ENCODE measurements at regions not wholly inside any gene's neighbourhood (a gene's known extent, or its start where the extent isn't known, plus 50 kb on each side); places are given as distances from the start of the nearest gene placed in this dataset.
"Not testable (repeated sequence)": the region's sequence is repeated elsewhere in the genome, so short reads cannot be mapped to it uniquely, and the experiment has no call there.

GRCh38 chr18:41899535-41899934 lies 55.5 kb upstream of the PIK3C3 start:
- DNase-seq: peak; percentile 52

GRCh38 chr18:41893432-41893831 lies 61.6 kb upstream of the PIK3C3 start:
- DNase-seq: no peak

GRCh38 chr18:41887100-41887499 lies 67.9 kb upstream of the PIK3C3 start:
- DNase-seq: no peak

- no peak for DNase-seq
Measured at GRCh38 chr18:41886126-41886807, 68.8 kb upstream of the PIK3C3 start.

GRCh38 chr18:41881285-41881684 lies 73.7 kb upstream of the PIK3C3 start:
- DNase-seq: no peak

GRCh38 chr18:41879256-41879655 lies 75.8 kb upstream of the PIK3C3 start:
- DNase-seq: no peak

GRCh38 chr18:41875094-41875780 lies 79.8 kb upstream of the PIK3C3 start:
- no peak for DNase-seq

GRCh38 chr18:41873730-41874129 lies 81.3 kb upstream of the PIK3C3 start:
- DNase-seq: no peak

- no peak for DNase-seq
Measured at GRCh38 chr18:41872206-41872605, 82.8 kb upstream of the PIK3C3 start.

- DNase-seq: no peak
Measured at GRCh38 chr18:41871229-41872000, 83.6 kb upstream of the PIK3C3 start.

GRCh38 chr18:41870817-41871216 lies 84.2 kb upstream of the PIK3C3 start:
- no peak for DNase-seq

- DNase-seq: no peak
Measured at GRCh38 chr18:41870191-41870590, 84.8 kb upstream of the PIK3C3 start.

GRCh38 chr18:41865796-41866195 lies 89.2 kb upstream of the PIK3C3 start:
- not testable (repeated sequence) for DNase-seq

GRCh38 chr18:41864216-41864615 lies 90.8 kb upstream of the PIK3C3 start:
- no peak for DNase-seq

- no peak for DNase-seq
Measured at GRCh38 chr18:41862921-41863320, 92.1 kb upstream of the PIK3C3 start.

GRCh38 chr18:41860987-41861386 lies 94.0 kb upstream of the PIK3C3 start:
- DNase-seq: no peak

GRCh38 chr18:41858761-41859555 lies 96.1 kb upstream of the PIK3C3 start:
- no peak for DNase-seq

- no peak for DNase-seq
Measured at GRCh38 chr18:41853280-41853679, 101.8 kb upstream of the PIK3C3 start.

- no peak for DNase-seq
Measured at GRCh38 chr18:41850781-41851180, 104.3 kb upstream of the PIK3C3 start.

- DNase-seq: peak; percentile 76
Measured at GRCh38 chr18:41849632-41850031, 105.4 kb upstream of the PIK3C3 start.

- no peak for DNase-seq
Measured at GRCh38 chr18:41845563-41845962, 109.5 kb upstream of the PIK3C3 start.

- DNase-seq: no peak
Measured at GRCh38 chr18:41842886-41843285, 112.1 kb upstream of the PIK3C3 start.

All from NCI-H146 (cell line).